Retinal pigment epithelial cell (primary cell): ENCODE measurements at regions not wholly inside any gene's neighbourhood (a gene's known extent, or its start where the extent isn't known, plus 50 kb on each side); places are given as distances from the start of the nearest gene placed in this dataset.
A peak's percentile ranks its signal among the peaks of the same experiment; 100 is the strongest.
"Not testable (repeated sequence)": the region's sequence is repeated elsewhere in the genome, so short reads cannot be mapped to it uniquely, and the experiment has no call there.

Experiments
- DNase-seq: peaks from one replicate; pipeline ENCODE4 v3.0.0-alpha.2; 2010; ENCODE audit warnings: low read depth
- H3K4me3 ChIP-seq: 2 replicates; pipeline ENCODE4 v1.5.1; 2011; ENCODE audit warnings: mild to moderate bottlenecking, low read length, control low read depth, moderate library complexity
- CTCF ChIP-seq: conservative IDR thresholded peaks from 2 replicates; pipeline ENCODE4 v1.5.1; 2011; ENCODE audit warnings: low read depth, low read length, control low read depth, inconsistent platforms

- peak; percentile 12 for DNase-seq
- no peak for TF ChIP-seq CTCF
- H3K4me3 ChIP-seq = no peak overlapping the region
These were observed 204.0 kb downstream of the FZD1 start for GRCh38 chr7:91468256-91468655.

- no peak overlapping the region for H3K4me3 ChIP-seq
- TF ChIP-seq CTCF = no peak
- no peak for DNase-seq
These were observed 209.4 kb downstream of the FZD1 start for GRCh38 chr7:91473619-91474018.

GRCh38 chr7:91474074-91474473 is 209.8 kb downstream of the FZD1 start:
- no peak overlapping the region for H3K4me3 ChIP-seq
- DNase-seq = no peak
- TF ChIP-seq CTCF = no peak

GRCh38 chr7:91480470-91480869 is 216.2 kb downstream of the FZD1 start:
- DNase-seq = not testable (repeated sequence)

GRCh38 chr7:91491868-91492267 is 227.6 kb downstream of the FZD1 start:
- H3K4me3 ChIP-seq = no peak overlapping the region
- TF ChIP-seq CTCF = no peak

More at GRCh38 chr7:91480470-91480869, 216.2 kb downstream of the FZD1 start:
- not testable (repeated sequence) for H3K4me3 ChIP-seq

GRCh38 chr7:91492317-91492716 is 228.1 kb downstream of the FZD1 start:
- DNase-seq = no peak
- no peak for TF ChIP-seq CTCF
- H3K4me3 ChIP-seq = no peak overlapping the region

More at GRCh38 chr7:91491868-91492267, 227.6 kb downstream of the FZD1 start:
- DNase-seq = peak; percentile 13

GRCh38 chr7:91492773-91493172 is 228.5 kb downstream of the FZD1 start:
- no peak overlapping the region for H3K4me3 ChIP-seq
- DNase-seq = no peak
- TF ChIP-seq CTCF = no peak

GRCh38 chr7:91494450-91494849 is 230.2 kb downstream of the FZD1 start:
- DNase-seq = no peak
- H3K4me3 ChIP-seq = no peak overlapping the region
- TF ChIP-seq CTCF = no peak
